Fibroblast of lung (primary cell): ENCODE measurements at regions not wholly inside any gene's neighbourhood (a gene's known extent, or its start where the extent isn't known, plus 50 kb on each side); places are given as distances from the start of the nearest gene placed in this dataset.
"Not testable (repeated sequence)": the region's sequence is repeated elsewhere in the genome, so short reads cannot be mapped to it uniquely, and the experiment has no call there.

ENCODE experiments used
- DNase-seq, 2 donors: peaks; one replicate each; pipeline versions ENCODE4 v3.0.0 to v3.0.0-alpha.2; 2010; ENCODE audit warnings: low read depth in 2 of 2
- H2AFZ ChIP-seq: 2 replicates; pipeline ENCODE4 v1.5.1; 2012; ENCODE audit warnings: low read length, control low read depth, inconsistent platforms
- H3K27ac ChIP-seq: 2 replicates; pipeline ENCODE4 v1.5.1; 2011; ENCODE audit warnings: low read length, control low read depth; ENCODE audit not compliant: insufficient read depth
- H3K27me3 ChIP-seq: 2 replicates; pipeline ENCODE4 v1.5.1; 2011; ENCODE audit warnings: mild to moderate bottlenecking, low read length; ENCODE audit not compliant: control insufficient read depth, insufficient read depth
- H3K36me3 ChIP-seq: 2 replicates; pipeline ENCODE4 v1.5.1; 2011; ENCODE audit warnings: low read length; ENCODE audit not compliant: control insufficient read depth, insufficient read depth
- H3K4me1 ChIP-seq: 2 replicates; pipeline ENCODE4 v1.5.1; 2011; ENCODE audit warnings: low read length; ENCODE audit not compliant: control insufficient read depth, insufficient read depth; ENCODE audit errors: extremely low read depth
- H3K4me2 ChIP-seq: 2 replicates; pipeline ENCODE4 v1.5.1; 2011; ENCODE audit warnings: low read length, control low read depth; ENCODE audit not compliant: insufficient read depth; ENCODE audit errors: extremely low read depth
- H3K4me3 ChIP-seq, 4 experiments: fragments of 200-600 bp in 1 of 4; sonication (generic) in 1 of 4; replicated peaks in 1 of 4; 2 replicates each; pipeline ENCODE4 v1.5.1; 2011 to 2016; ENCODE audit warnings: low read length in 4 of 4, low read depth in 3 of 4, mild to moderate bottlenecking in 3 of 4, control low read depth in 2 of 4, inconsistent platforms in 1 of 4, mixed read lengths in 1 of 4; ENCODE audit not compliant: insufficient read depth in 1 of 4; ENCODE audit errors: control extremely low read depth in 1 of 4
- H3K79me2 ChIP-seq: 2 replicates; pipeline ENCODE4 v1.5.1; 2012; ENCODE audit warnings: mild to moderate bottlenecking, low read length, inconsistent platforms; ENCODE audit not compliant: control insufficient read depth, insufficient read depth
- H3K9ac ChIP-seq: 2 replicates; pipeline ENCODE4 v1.5.1; 2011; ENCODE audit warnings: mild to moderate bottlenecking, low read length, control low read depth; ENCODE audit not compliant: insufficient read depth
- H3K9me3 ChIP-seq: 2 replicates; pipeline ENCODE4 v1.5.1; 2012; ENCODE audit warnings: low read depth, low read length; ENCODE audit not compliant: control insufficient read depth, insufficient read depth
- H4K20me1 ChIP-seq: 2 replicates; pipeline ENCODE4 v1.5.1; 2011; ENCODE audit warnings: low read length; ENCODE audit not compliant: control insufficient read depth, insufficient read depth; ENCODE audit errors: extremely low read depth
- EZH2 ChIP-seq: IDR thresholded peaks from 2 replicates; pipeline ENCODE4 v1.5.1; 2012; ENCODE audit warnings: low read length, control low read depth, mild to moderate bottlenecking; ENCODE audit errors: missing control alignments
- TF ChIP-seq, protein P1 (sequence below), 2 donors: IDR thresholded peaks in 1 of 2; conservative IDR thresholded peaks in 1 of 2; 1 replicate in 1 of 2; 2 replicates in 1 of 2; pipeline ENCODE4 v1.5.1; 2011 to 2012; ENCODE audit warnings: low read length in 2 of 2, control low read depth in 1 of 2, inconsistent platforms in 1 of 2, low read depth in 1 of 2, mild to moderate bottlenecking in 1 of 2

DNA sequence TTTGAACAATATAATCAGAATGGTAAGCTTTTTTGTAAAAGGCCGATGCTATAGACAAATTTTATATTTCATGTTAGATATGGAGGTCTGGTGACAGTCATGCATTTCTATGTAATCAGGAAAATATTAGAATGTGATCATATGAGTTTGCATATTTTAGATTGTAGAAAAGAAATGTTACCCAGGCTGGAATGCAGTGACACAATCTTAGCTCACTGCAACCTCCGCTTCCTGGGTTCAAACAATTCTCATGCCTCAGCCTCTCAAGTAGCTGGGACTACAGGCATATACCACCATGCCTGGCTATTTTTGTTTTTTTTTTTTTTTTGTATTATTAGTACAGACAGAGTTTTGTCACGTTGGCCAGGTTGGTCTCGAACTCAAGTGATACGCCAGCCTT lies 152.0 kb downstream of the LMLN start:
- H4K20me1 ChIP-seq = no peaks in the 10 kb centered on the region
- peaks cover 18% of the 10 kb centered on the region for H3K27me3 ChIP-seq
- no peaks in the 10 kb centered on the region for H3K4me1 ChIP-seq
- H3K79me2 ChIP-seq = no peaks in the 10 kb centered on the region
- TF ChIP-seq, protein P1, sequence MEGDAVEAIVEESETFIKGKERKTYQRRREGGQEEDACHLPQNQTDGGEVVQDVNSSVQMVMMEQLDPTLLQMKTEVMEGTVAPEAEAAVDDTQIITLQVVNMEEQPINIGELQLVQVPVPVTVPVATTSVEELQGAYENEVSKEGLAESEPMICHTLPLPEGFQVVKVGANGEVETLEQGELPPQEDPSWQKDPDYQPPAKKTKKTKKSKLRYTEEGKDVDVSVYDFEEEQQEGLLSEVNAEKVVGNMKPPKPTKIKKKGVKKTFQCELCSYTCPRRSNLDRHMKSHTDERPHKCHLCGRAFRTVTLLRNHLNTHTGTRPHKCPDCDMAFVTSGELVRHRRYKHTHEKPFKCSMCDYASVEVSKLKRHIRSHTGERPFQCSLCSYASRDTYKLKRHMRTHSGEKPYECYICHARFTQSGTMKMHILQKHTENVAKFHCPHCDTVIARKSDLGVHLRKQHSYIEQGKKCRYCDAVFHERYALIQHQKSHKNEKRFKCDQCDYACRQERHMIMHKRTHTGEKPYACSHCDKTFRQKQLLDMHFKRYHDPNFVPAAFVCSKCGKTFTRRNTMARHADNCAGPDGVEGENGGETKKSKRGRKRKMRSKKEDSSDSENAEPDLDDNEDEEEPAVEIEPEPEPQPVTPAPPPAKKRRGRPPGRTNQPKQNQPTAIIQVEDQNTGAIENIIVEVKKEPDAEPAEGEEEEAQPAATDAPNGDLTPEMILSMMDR (conservative IDR thresholded peaks at IDR 0.05 in 1 of 2, IDR thresholded peaks at IDR 0.05 in 1 of 2; ENCODE audit: low read depth in 1 of 2, low read length in 2 of 2) = no peak
- no peak for TF ChIP-seq EZH2
- no peak overlapping the region for H2AFZ ChIP-seq
- no peak overlapping the region for H3K4me3 ChIP-seq
- DNase-seq = no peak
- no peak overlapping the region for H3K4me2 ChIP-seq
- H3K9me3 ChIP-seq = no peaks in the 10 kb centered on the region
- no peak overlapping the region for H3K9ac ChIP-seq
- H3K36me3 ChIP-seq = no peaks in the 10 kb centered on the region
- H3K27ac ChIP-seq = no peak overlapping the region

DNA sequence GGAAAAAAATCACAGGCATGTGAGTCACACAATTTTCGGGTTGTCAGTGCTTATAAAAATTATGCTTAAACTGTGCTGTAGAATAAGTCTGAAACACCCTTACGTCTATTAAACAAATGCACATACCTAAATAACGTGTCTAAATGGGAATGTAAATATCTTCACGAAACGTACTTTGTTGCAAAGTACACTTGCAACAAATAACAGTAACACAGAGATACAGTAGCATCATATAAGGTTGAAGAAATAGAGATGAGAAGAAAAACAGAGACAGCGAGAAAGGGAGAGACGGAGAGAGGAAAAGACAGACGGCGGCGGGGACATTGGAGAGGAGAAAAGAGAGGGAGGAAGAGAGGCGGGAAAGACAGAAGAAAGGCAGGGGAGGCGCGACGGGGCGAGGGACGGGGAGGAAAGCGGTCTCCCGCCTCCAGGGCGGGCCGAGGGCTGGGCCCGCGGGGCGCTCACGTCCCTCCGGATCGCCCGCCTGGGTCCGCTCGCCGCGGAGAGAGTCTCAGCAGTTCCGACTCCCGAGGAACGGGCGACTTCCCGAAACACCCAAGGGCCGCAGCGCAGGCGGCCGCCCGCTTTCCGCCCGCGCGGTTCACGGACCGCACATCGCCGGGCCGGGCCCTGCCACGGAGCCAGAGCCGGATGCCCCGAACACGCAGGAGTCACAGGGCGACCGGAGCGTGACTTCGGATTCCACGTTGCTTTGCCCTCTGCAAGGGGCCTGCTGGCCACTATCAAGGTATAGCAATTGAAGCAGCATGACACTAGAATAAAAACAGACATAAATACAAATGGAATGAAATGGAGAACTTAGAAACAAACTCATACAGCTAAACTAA lies 153.4 kb downstream of the LMLN start:
- peak overlapping the region; percentile 39 for H2AFZ ChIP-seq
- H3K27me3 ChIP-seq = peaks cover 18% of the 10 kb centered on the region
- H4K20me1 ChIP-seq = no peaks in the 10 kb centered on the region
- no peak overlapping the region for H3K4me3 ChIP-seq
- no peaks in the 10 kb centered on the region for H3K4me1 ChIP-seq
- peak; percentile 5 to 9 for DNase-seq
- TF ChIP-seq EZH2 = peak; percentile 84
- TF ChIP-seq, protein P1 (conservative IDR thresholded peaks at IDR 0.05 in 1 of 2, IDR thresholded peaks at IDR 0.05 in 1 of 2; ENCODE audit: low read depth in 1 of 2, low read length in 2 of 2) = no peak
- no peaks in the 10 kb centered on the region for H3K36me3 ChIP-seq
- no peak overlapping the region for H3K9ac ChIP-seq
- no peaks in the 10 kb centered on the region for H3K9me3 ChIP-seq
- H3K27ac ChIP-seq = no peak overlapping the region
- H3K79me2 ChIP-seq = no peaks in the 10 kb centered on the region
- peak overlapping the region; percentile 32 for H3K4me2 ChIP-seq

DNA sequence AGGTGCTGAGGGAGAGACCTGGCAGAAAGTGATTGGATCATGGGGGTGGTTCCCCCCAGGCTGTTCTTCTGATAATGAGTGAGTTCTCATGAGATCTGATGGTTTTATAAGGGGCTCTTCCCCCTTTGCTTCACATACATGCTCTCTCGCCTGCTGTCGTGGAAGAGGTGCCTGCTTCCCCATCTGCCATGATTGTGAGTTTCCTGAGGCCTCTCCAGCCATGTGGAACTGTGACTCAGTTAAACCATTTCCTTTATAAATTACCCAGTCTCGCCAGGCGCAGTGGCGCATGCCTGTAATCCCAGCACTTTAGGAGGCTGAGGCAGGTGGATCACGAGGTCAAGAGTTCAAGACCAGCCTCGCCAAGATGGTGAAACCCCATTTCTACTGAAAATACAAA lies 154.5 kb downstream of the LMLN start:
- DNase-seq, H3K9me3 ChIP-seq: not testable (repeated sequence)
- H3K27me3 ChIP-seq = peaks cover 18% of the 10 kb centered on the region

DNA sequence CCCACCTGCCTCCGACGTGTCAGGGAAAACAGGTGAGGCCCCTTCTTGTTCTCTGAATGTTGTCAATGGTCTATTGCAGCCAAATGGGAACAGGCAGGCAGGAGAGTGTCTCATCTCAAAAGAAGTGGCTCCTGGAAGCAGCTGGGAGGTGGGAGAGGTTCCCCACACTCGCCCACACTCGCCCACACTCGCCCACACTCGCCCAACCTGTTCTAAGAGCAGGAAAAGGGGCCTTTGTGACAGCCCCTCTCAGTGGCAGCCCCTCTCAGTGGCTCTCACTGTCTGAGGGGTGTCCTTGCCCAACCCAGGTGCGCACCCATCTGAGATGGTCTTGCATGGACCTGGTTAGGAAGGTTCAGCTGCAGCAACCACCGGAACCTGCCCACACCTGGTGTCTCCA lies 162.2 kb downstream of the LMLN start:
- not testable (repeated sequence) for H3K27ac ChIP-seq, H3K27me3 ChIP-seq, DNase-seq, H3K4me2 ChIP-seq, H3K4me3 ChIP-seq, H3K9ac ChIP-seq, H3K9me3 ChIP-seq, H2AFZ ChIP-seq, H4K20me1 ChIP-seq, H3K4me1 ChIP-seq, H3K79me2 ChIP-seq, H3K36me3 ChIP-seq

More for the DNA sequence above, 154.5 kb downstream of the LMLN start:
- not testable (repeated sequence) for H2AFZ ChIP-seq, H3K27ac ChIP-seq, H3K9ac ChIP-seq, H3K4me2 ChIP-seq, H4K20me1 ChIP-seq, H3K4me1 ChIP-seq, H3K36me3 ChIP-seq, H3K79me2 ChIP-seq, H3K4me3 ChIP-seq

DNA sequence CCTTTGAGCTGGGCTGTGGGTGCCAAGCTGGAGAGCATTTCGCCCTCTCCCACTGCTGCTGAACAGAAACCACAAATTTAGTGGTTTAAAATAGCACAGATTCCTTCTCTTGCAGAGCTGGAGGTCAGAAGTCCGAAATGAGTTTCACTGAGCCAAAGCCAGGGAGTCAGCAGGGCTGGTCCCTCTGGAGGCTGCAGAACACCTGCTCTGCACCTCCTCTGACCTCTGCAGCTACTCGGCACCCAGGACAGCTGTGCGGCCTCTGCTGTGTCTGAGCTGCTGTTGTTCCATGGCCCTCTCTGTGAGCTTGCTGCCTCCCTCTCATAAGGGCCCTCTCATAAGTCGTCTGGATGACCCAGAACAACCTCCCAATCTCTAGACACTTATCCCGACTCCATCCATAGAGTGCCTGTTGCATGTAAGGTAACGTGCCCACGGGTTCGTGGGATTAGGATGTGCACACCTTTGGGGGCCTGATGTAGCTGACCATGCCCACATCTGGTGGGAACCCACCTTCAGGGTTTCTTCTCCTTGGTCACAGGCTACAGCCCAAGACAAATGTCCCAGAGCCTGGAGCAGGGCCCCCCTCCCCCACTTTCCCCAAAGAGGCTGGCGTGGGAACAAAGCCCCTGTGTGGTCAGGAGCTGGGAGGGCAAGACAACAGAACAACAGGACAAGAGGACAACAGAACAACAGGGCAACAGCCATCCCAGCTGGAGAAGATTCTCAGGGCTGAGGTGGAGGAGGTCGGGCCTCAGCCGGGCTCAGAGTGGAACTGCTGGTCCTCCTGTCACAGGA lies 177.2 kb downstream of the LMLN start:
- not testable (repeated sequence) for H3K27ac ChIP-seq, H3K4me3 ChIP-seq, H3K27me3 ChIP-seq, H4K20me1 ChIP-seq, H3K79me2 ChIP-seq, DNase-seq, H3K9me3 ChIP-seq, H3K9ac ChIP-seq, H3K36me3 ChIP-seq, H3K4me2 ChIP-seq, H3K4me1 ChIP-seq, H2AFZ ChIP-seq
